Cardiac muscle cell (in vitro differentiated cells and primary cell): ENCODE measurements at regions not wholly inside any gene's neighbourhood (a gene's known extent, or its start where the extent isn't known, plus 50 kb on each side); places are given as distances from the start of the nearest gene placed in this dataset.

Experiments used
- DNase-seq, 2 donors: peaks; one replicate each; pipeline versions ENCODE4 v3.0.0 to v3.0.0-alpha.2; 2010 to 2017; ENCODE audit warnings: low read depth in 1 of 2, low spot score in 1 of 2
- H3K27ac ChIP-seq: fragments of 200-600 bp; sonication (generic); 2 replicates; pipeline ENCODE4 v1.5.1; 2016
- H3K27me3 ChIP-seq: fragments of 200-600 bp; sonication (generic); 2 replicates; pipeline ENCODE4 v1.6.0; 2016; ENCODE audit warnings: control low read depth
- H3K36me3 ChIP-seq: fragments of 200-600 bp; sonication (generic); 2 replicates; pipeline ENCODE4 v1.5.1; 2016; ENCODE audit warnings: control low read depth
- H3K4me1 ChIP-seq: fragments of 200-600 bp; sonication (generic); 2 replicates; pipeline ENCODE4 v1.8.1; 2017; ENCODE audit warnings: low read depth, mild to moderate bottlenecking, mixed run types
- H3K4me3 ChIP-seq: fragments of 200-600 bp; sonication (generic); 2 replicates; pipeline ENCODE4 v1.5.1; 2016; ENCODE audit warnings: mild to moderate bottlenecking
- H3K9me3 ChIP-seq: fragments of 200-600 bp; sonication (generic); 2 replicates; pipeline ENCODE4 v1.5.1; 2017; ENCODE audit warnings: low read depth, mild to moderate bottlenecking, control low read depth
- TF ChIP-seq, protein P1 (sequence below): IDR thresholded peaks from 2 replicates; pipeline ENCODE4 v1.5.1; 2012; ENCODE audit warnings: low read depth, mild to moderate bottlenecking, low read length

DNA sequence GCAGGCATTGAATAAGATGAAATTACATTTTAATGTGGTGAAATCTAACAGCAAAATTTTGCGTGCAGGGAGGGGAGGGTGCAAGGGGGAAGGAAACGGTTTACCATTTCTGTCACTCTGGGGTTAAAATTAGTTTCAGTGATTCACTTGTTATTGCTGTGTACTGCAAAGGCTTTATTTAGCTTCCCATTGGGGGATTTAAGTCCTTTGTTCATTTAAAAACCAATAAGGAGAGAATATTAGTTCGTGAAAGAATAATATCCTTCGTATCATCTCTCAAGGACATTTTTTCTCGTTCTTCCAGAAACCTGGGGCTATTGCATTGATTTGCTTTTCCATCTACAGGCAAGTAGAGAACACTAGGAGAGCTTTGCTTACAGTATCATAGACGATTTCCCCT, 667.8 kb upstream of the RGMB start:
- no peak overlapping the region for H3K4me3 ChIP-seq
- no peak for DNase-seq
- no peaks in the 10 kb centered on the region for H3K27me3 ChIP-seq
- H3K27ac ChIP-seq, result no peak overlapping the region
- no peaks in the 10 kb centered on the region for H3K4me1 ChIP-seq
- TF ChIP-seq, protein P1, sequence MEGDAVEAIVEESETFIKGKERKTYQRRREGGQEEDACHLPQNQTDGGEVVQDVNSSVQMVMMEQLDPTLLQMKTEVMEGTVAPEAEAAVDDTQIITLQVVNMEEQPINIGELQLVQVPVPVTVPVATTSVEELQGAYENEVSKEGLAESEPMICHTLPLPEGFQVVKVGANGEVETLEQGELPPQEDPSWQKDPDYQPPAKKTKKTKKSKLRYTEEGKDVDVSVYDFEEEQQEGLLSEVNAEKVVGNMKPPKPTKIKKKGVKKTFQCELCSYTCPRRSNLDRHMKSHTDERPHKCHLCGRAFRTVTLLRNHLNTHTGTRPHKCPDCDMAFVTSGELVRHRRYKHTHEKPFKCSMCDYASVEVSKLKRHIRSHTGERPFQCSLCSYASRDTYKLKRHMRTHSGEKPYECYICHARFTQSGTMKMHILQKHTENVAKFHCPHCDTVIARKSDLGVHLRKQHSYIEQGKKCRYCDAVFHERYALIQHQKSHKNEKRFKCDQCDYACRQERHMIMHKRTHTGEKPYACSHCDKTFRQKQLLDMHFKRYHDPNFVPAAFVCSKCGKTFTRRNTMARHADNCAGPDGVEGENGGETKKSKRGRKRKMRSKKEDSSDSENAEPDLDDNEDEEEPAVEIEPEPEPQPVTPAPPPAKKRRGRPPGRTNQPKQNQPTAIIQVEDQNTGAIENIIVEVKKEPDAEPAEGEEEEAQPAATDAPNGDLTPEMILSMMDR, result no peak
- H3K9me3 ChIP-seq, result no peaks in the 10 kb centered on the region
- H3K36me3 ChIP-seq, result no peaks in the 10 kb centered on the region

DNA sequence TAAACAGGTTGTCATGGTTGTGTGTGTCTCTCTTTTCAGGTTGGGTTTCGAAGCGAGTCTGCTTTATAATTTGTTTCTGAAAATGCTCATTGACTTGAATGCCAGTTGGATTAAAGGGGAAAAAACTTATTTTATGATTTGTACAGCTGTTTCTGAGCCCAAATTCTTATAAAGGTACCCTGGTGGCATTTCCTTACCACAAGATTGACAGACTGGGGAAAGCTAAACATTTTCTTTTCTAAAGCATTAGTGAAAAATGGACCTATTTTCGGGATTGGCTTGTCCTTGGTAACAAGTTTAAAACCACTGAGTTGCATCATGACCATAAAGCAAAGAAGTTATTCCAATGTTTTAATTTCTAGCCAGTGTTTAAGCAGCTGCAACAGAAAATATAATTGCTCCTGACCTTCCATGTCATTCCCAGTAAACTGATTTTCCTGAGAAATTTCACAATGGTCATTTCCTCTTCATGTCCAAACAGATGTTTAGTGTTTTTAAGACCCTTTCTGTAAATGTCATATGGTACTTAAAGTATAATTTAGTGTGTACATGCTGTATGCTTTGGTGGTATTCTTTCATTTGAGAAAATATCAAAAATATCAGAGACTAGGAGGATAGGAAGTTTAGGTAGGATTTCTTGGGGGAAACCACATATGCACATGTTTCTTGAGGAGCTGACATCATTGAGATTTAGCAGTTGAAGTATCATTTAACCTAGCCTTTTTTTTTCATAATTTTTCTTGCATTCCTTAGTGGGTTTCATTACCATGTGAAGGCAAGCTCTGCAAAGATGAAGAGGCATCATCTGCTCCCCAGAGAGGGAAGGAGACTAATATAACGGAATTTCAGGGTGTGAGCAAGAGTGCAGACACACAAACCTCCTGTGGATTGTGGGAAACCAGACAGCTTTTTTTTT, 667.1 kb upstream of the RGMB start:
- Histone ChIP-seq H3K27me3 (no peaks in the 10 kb centered on the region), H3K9me3 (no peaks in the 10 kb centered on the region), H3K4me3 (no peak overlapping the region), H3K4me1 (no peaks in the 10 kb centered on the region), H3K27ac (no peak overlapping the region), H3K36me3 (no peaks in the 10 kb centered on the region)
- TF ChIP-seq, protein P1, result no peak
- DNase-seq, result no peak

DNA sequence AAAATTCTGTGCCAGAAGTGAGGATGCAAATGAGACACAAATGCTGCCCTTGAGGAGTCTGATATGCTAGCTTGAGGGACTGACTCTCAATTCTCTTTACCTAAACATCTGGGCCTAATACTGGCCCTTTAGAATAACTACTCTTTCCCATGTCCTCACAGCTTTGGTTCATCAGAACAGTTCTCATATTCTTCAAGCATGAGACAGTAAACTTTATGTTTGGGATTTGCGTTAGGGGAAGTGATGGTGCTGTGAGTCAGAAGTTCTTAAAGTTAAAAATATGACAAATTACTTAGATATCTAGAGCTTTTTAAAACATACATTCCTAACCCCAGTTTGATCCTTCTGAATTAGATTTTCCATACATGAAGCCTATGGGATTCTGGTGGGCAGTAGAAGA, 665.0 kb upstream of the RGMB start:
- Histone ChIP-seq H3K27ac (no peak overlapping the region), H3K36me3 (no peaks in the 10 kb centered on the region), H3K27me3 (no peaks in the 10 kb centered on the region), H3K4me1 (no peaks in the 10 kb centered on the region), H3K9me3 (no peaks in the 10 kb centered on the region), H3K4me3 (no peak overlapping the region)
- TF ChIP-seq, protein P1, result no peak
- peak in 1 of 2 donors; percentile 59 for DNase-seq

DNA sequence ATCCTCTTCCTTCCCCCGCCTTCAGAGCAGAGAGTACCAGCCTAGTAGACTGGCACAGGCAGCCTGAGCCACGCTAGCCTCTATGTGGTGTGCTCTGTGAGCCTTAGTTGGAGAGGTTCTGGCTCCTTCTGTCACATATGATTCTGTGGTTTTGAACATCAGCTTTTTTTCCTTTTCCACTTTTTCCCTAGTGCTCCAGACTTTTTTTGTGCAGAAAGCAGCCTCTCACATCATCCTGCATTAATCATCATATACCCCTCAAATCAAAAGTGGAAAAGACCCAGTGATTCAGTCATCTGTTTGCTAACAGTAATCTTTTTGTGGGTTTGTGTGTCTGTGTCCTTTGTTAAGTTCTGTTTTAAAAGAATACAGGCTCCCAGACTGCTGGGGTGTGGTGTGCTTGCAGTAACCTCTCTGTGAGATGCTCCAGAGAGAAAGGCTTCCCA, 663.9 kb upstream of the RGMB start:
- DNase-seq, result peak in 1 of 2 donors; percentile 48
- H3K36me3 ChIP-seq, result no peaks in the 10 kb centered on the region
- no peaks in the 10 kb centered on the region for H3K4me1 ChIP-seq
- TF ChIP-seq, protein P1, result no peak
- H3K27me3 ChIP-seq, result no peaks in the 10 kb centered on the region
- no peak overlapping the region for H3K27ac ChIP-seq
- no peak overlapping the region for H3K4me3 ChIP-seq
- no peaks in the 10 kb centered on the region for H3K9me3 ChIP-seq

DNA sequence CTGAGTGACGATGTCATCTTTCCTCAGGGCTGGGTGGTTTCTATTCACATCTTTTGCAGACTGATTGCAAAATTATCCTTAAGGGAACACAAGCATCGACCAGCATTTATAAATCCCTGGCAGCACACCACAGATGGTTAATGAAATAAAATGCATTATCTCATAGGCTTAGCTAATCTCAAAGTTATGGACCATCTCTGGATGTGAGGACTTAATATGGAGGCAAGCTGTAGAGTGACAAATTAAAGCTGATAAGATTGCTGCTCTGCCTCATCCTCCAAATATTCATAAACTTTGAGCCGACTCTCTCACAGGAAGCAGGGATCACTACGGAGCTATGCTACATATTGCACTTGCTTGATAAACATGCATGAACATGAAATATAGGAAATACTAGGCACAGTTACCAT, 663.2 kb upstream of the RGMB start:
- no peak overlapping the region for H3K27ac ChIP-seq
- H3K9me3 ChIP-seq, result no peaks in the 10 kb centered on the region
- TF ChIP-seq, protein P1, result no peak
- H3K36me3 ChIP-seq, result no peaks in the 10 kb centered on the region
- H3K4me3 ChIP-seq, result no peak overlapping the region
- DNase-seq, result peak in 1 of 2 donors; percentile 53
- H3K27me3 ChIP-seq, result no peaks in the 10 kb centered on the region
- H3K4me1 ChIP-seq, result no peaks in the 10 kb centered on the region
